ENCODE measurements at regions not wholly inside any gene's neighbourhood (a gene's known extent, or its start where the extent isn't known, plus 50 kb on each side); places are given as distances from the start of the nearest gene placed in this dataset.
A peak's percentile ranks its signal among the peaks of the same experiment; 100 is the strongest.

- no peak for DNase-seq (ENCODE audit: low spot score)
- Histone ChIP-seq H3K79me2 (no peaks in the 10 kb centered on the region), H3K9me2 (replicated peaks; ENCODE audit: insufficient read depth) (no peaks in the 10 kb centered on the region), H3K4me1 (ENCODE audit: insufficient read depth) (peaks cover 20% of the 10 kb centered on the region), H3K9me3 (ENCODE audit: low read depth) (no peaks in the 10 kb centered on the region), H3K4me3 (no peak overlapping the region), H3K36me3 (replicated peaks; ENCODE audit: insufficient read depth, low read depth) (no peaks in the 10 kb centered on the region), H3K4me2 (peak overlapping the region; percentile 91), H3K27me3 (peaks cover 63% of the 10 kb centered on the region), H3K27ac (no peak overlapping the region), H2AFZ (no peak overlapping the region), H4K20me1 (ENCODE audit: insufficient read depth, poor library complexity, severe bottlenecking) (no peaks in the 10 kb centered on the region)
- WGBS (ENCODE audit: low lambda C conversion rate, missing lambda C conversion rate) = 79% methylated on average over 9 of the region's 9 CpGs
- TF ChIP-seq EZH2phosphoT487 (IDR thresholded peaks at IDR 0.05; ENCODE audit: low read depth, severe bottlenecking, unreplicated experiment) (no peak), EZH2 (IDR thresholded peaks at IDR 0.05; ENCODE audit: borderline replicate concordance) (no peak)
Observed at GRCh38 chr11:69986830-69987229, 91.3 kb upstream of the ANO1 start.

- no peak overlapping the region for H3K27ac ChIP-seq
- no peak for TF ChIP-seq EZH2phosphoT487 (IDR thresholded peaks at IDR 0.05; ENCODE audit: low read depth, severe bottlenecking, unreplicated experiment)
- H3K4me2 ChIP-seq = no peak overlapping the region
Observed at GRCh38 chr11:69992026-69992425, 86.1 kb upstream of the ANO1 start.

DNA sequence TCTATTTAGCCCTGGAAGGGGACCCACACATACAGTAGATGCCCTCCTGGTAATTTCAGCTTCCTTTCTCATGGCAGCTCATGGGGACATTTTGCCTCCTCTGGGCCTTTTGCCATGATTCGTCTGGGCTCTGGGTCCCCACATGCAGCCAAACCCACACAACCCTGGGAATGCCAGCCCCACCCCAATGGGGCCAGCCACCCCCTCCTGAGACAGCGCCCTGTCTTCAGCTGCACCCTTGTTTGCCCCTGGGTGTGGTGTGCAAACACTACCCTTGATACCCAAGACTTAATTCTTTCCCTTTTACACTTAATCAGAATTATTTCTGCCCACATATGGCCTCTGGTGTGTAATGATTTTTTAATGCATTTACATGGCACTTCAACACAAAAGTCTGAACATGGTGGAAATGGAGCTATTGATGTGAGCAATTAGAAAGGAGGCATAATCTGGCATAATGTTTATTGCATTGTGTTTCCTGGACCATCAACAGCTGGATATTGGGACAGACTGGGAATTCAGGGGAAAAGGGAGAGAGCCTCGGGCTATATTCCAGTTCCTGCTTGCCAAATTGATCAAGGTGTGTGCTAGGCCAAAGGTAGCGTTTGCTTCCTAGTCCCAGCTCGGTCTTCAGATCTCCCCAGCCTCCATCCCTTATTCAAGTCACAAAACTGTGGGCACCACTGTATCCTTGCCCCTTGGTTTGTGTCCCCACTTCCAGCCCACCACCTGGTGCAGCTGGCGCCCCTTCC lies 85.0 kb upstream of the ANO1 start:
- H2AFZ ChIP-seq = no peak overlapping the region
- no peaks in the 10 kb centered on the region for H3K79me2 ChIP-seq
- H3K27me3 ChIP-seq = peaks cover 7% of the 10 kb centered on the region
- H3K4me2 ChIP-seq = no peak overlapping the region
- H4K20me1 ChIP-seq (ENCODE audit: insufficient read depth, poor library complexity, severe bottlenecking) = no peaks in the 10 kb centered on the region
- DNase-seq (ENCODE audit: low spot score) = no peak
- H3K27ac ChIP-seq = no peak overlapping the region
- WGBS (ENCODE audit: low lambda C conversion rate, missing lambda C conversion rate) = 85% methylated on average over 6 of the region's 6 CpGs
- no peaks in the 10 kb centered on the region for H3K4me1 ChIP-seq (ENCODE audit: insufficient read depth)
- TF ChIP-seq EZH2 (IDR thresholded peaks at IDR 0.05; ENCODE audit: borderline replicate concordance) (no peak), EZH2phosphoT487 (IDR thresholded peaks at IDR 0.05; ENCODE audit: low read depth, severe bottlenecking, unreplicated experiment) (no peak)
- TF ChIP-seq, protein P1, sequence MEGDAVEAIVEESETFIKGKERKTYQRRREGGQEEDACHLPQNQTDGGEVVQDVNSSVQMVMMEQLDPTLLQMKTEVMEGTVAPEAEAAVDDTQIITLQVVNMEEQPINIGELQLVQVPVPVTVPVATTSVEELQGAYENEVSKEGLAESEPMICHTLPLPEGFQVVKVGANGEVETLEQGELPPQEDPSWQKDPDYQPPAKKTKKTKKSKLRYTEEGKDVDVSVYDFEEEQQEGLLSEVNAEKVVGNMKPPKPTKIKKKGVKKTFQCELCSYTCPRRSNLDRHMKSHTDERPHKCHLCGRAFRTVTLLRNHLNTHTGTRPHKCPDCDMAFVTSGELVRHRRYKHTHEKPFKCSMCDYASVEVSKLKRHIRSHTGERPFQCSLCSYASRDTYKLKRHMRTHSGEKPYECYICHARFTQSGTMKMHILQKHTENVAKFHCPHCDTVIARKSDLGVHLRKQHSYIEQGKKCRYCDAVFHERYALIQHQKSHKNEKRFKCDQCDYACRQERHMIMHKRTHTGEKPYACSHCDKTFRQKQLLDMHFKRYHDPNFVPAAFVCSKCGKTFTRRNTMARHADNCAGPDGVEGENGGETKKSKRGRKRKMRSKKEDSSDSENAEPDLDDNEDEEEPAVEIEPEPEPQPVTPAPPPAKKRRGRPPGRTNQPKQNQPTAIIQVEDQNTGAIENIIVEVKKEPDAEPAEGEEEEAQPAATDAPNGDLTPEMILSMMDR (IDR thresholded peaks at IDR 0.05; ENCODE audit: poor library complexity) = no peak
- H3K9me3 ChIP-seq (ENCODE audit: low read depth) = no peaks in the 10 kb centered on the region
- H3K4me3 ChIP-seq = no peak overlapping the region
- no peaks in the 10 kb centered on the region for H3K36me3 ChIP-seq (replicated peaks; ENCODE audit: insufficient read depth, low read depth)
- H3K9me2 ChIP-seq (replicated peaks; ENCODE audit: insufficient read depth) = no peaks in the 10 kb centered on the region

More at GRCh38 chr11:69992026-69992425, 86.1 kb upstream of the ANO1 start:
- 78% methylated on average over 3 of the region's 3 CpGs for WGBS (ENCODE audit: low lambda C conversion rate, missing lambda C conversion rate)
- Histone ChIP-seq H4K20me1 (ENCODE audit: insufficient read depth, poor library complexity, severe bottlenecking) (no peaks in the 10 kb centered on the region), H3K27me3 (peaks cover 16% of the 10 kb centered on the region), H3K9me3 (ENCODE audit: low read depth) (no peaks in the 10 kb centered on the region), H2AFZ (no peak overlapping the region), H3K9me2 (replicated peaks; ENCODE audit: insufficient read depth) (no peaks in the 10 kb centered on the region), H3K36me3 (replicated peaks; ENCODE audit: insufficient read depth, low read depth) (no peaks in the 10 kb centered on the region), H3K4me3 (no peak overlapping the region), H3K79me2 (no peaks in the 10 kb centered on the region), H3K4me1 (ENCODE audit: insufficient read depth) (no peaks in the 10 kb centered on the region)
- no peak for DNase-seq (ENCODE audit: low spot score)

GRCh38 chr11:69994810-69995209 lies 83.3 kb upstream of the ANO1 start:
- TF ChIP-seq EZH2phosphoT487 (IDR thresholded peaks at IDR 0.05; ENCODE audit: low read depth, severe bottlenecking, unreplicated experiment) = no peak
- TF ChIP-seq, protein P1 (IDR thresholded peaks at IDR 0.05; ENCODE audit: poor library complexity) = no peak
- no peak for TF ChIP-seq EZH2 (IDR thresholded peaks at IDR 0.05; ENCODE audit: borderline replicate concordance)
- Histone ChIP-seq H3K27me3 (no peaks in the 10 kb centered on the region), H3K79me2 (no peaks in the 10 kb centered on the region), H4K20me1 (ENCODE audit: insufficient read depth, poor library complexity, severe bottlenecking) (no peaks in the 10 kb centered on the region), H3K9me3 (ENCODE audit: low read depth) (no peaks in the 10 kb centered on the region), H3K27ac (no peak overlapping the region), H2AFZ (no peak overlapping the region), H3K4me1 (ENCODE audit: insufficient read depth) (no peaks in the 10 kb centered on the region), H3K4me2 (no peak overlapping the region), H3K4me3 (no peak overlapping the region), H3K36me3 (replicated peaks; ENCODE audit: insufficient read depth, low read depth) (no peaks in the 10 kb centered on the region), H3K9me2 (replicated peaks; ENCODE audit: insufficient read depth) (no peaks in the 10 kb centered on the region)
- DNase-seq (ENCODE audit: low spot score) = no peak
- 94% methylated on average over 3 of the region's 3 CpGs for WGBS (ENCODE audit: low lambda C conversion rate, missing lambda C conversion rate)

Data from hepatocyte (in vitro differentiated cells).